WTC11 (cell line): ENCODE measurements at regions not wholly inside any gene's neighbourhood (a gene's known extent, or its start where the extent isn't known, plus 50 kb on each side); places are given as distances from the start of the nearest gene placed in this dataset.

Experiments
- ATAC-seq: fragments of 200-7000 bp; cut with Tn5 transposase; 2 replicates; pipeline ENCODE4 v1.10.0; 2021; ENCODE audit warnings: mild to moderate bottlenecking, moderate library complexity
- CTCF ChIA-PET: fragments of 300-600 bp; sonication (Branson Sonifier 250); formaldehyde crosslinking; loops from one replicate; lab custom pipeline; 2021; ENCODE audit warnings: antibody characterized with exemption; lab: Charles Lee
- POLR2A ChIA-PET: fragments of 350-600 bp; sonication (Branson Sonifier 250); formaldehyde crosslinking; loops from one replicate; lab custom pipeline; 2021; ENCODE audit warnings: antibody characterized with exemption; lab: Charles Lee
- DNase-seq: peaks from one replicate; pipeline ENCODE4 v3.0.0; 2021; ENCODE audit warnings: low spot score
- H3K27ac Mint-ChIP-seq: 2 replicates; pipeline ENCODE4 v1.8.0; 2021; ENCODE audit warnings: mixed read lengths
- H3K27me3 Mint-ChIP-seq: 2 replicates; pipeline ENCODE4 v1.8.0; 2021; ENCODE audit warnings: low read depth, mild to moderate bottlenecking, moderate library complexity, mixed read lengths
- H3K36me3 Mint-ChIP-seq: 2 replicates; pipeline ENCODE4 v1.8.0; 2021; ENCODE audit warnings: mixed read lengths
- H3K4me1 Mint-ChIP-seq: 2 replicates; pipeline ENCODE4 v1.8.0; 2022; ENCODE audit warnings: mixed read lengths
- H3K4me3 Mint-ChIP-seq: 2 replicates; pipeline ENCODE4 v1.8.0; 2021; ENCODE audit warnings: mild to moderate bottlenecking, moderate library complexity, mixed read lengths
- H3K9me3 Mint-ChIP-seq: 2 replicates; pipeline ENCODE4 v1.8.0; 2021; ENCODE audit warnings: mixed read lengths
- AFF4 ChIP-seq: sonication (generic); formaldehyde crosslinking; IDR thresholded peaks from 2 replicates; pipeline ENCODE4 v1.8.1; 2023; ENCODE audit warnings: mild to moderate bottlenecking, missing genetic modification reagents, borderline replicate concordance
- AR ChIP-seq: fragments of 250-450 bp; sonication (Bioruptor Pico); IDR thresholded peaks from 2 replicates; pipeline ENCODE4 v1.9.0; 2021; ENCODE audit warnings: mild to moderate bottlenecking
- ATF2 ChIP-seq: sonication (generic); formaldehyde crosslinking; IDR thresholded peaks from 2 replicates; pipeline ENCODE4 v1.8.1; 2022; ENCODE audit warnings: low read depth, missing genetic modification reagents, borderline replicate concordance
- CREB1 ChIP-seq: sonication (generic); formaldehyde crosslinking; IDR thresholded peaks from 2 replicates; pipeline ENCODE4 v1.8.0; 2023; ENCODE audit warnings: mild to moderate bottlenecking, missing genetic modification reagents
- E2F4 ChIP-seq: sonication (generic); formaldehyde crosslinking; IDR thresholded peaks from 2 replicates; pipeline ENCODE4 v1.8.1; 2022; ENCODE audit warnings: low read depth, mild to moderate bottlenecking, moderate library complexity, missing genetic modification reagents, borderline replicate concordance
- E2F5 ChIP-seq: sonication (generic); formaldehyde crosslinking; IDR thresholded peaks from 2 replicates; pipeline ENCODE4 v1.8.1; 2022; ENCODE audit warnings: mild to moderate bottlenecking, moderate library complexity, missing genetic modification reagents
- EMX1 ChIP-seq: fragments of 250-450 bp; sonication (Bioruptor Pico); IDR thresholded peaks from 2 replicates; pipeline ENCODE4 v1.8.0; 2021; ENCODE audit warnings: mild to moderate bottlenecking
- FOXJ3 ChIP-seq: sonication (generic); formaldehyde crosslinking; IDR thresholded peaks from 2 replicates; pipeline ENCODE4 v1.9.0; 2021; ENCODE audit warnings: missing genetic modification reagents, mild to moderate bottlenecking, borderline replicate concordance
- FOXK1 ChIP-seq: sonication (generic); formaldehyde crosslinking; IDR thresholded peaks from 2 replicates; pipeline ENCODE4 v1.8.0; 2022; ENCODE audit warnings: mild to moderate bottlenecking, moderate library complexity, missing genetic modification reagents
- GABPB1 ChIP-seq: sonication (generic); formaldehyde crosslinking; IDR thresholded peaks from 2 replicates; pipeline ENCODE4 v1.8.1; 2023; ENCODE audit warnings: mild to moderate bottlenecking, missing genetic modification reagents
- NFATC4 ChIP-seq: fragments of 250-450 bp; sonication (Bioruptor Pico); IDR thresholded peaks from 2 replicates; pipeline ENCODE4 v1.9.0; 2021; ENCODE audit warnings: mild to moderate bottlenecking
- NFE2L1 ChIP-seq: sonication (generic); formaldehyde crosslinking; IDR thresholded peaks from 2 replicates; pipeline ENCODE4 v1.8.1; 2023; ENCODE audit warnings: missing genetic modification reagents
- NR3C1 ChIP-seq: sonication (generic); formaldehyde crosslinking; conservative IDR thresholded peaks from 2 replicates; pipeline ENCODE4 v1.8.1; 2023; ENCODE audit warnings: low read depth, mild to moderate bottlenecking, missing genetic modification reagents
- PRRX2 ChIP-seq: fragments of 250-450 bp; sonication (Bioruptor Pico); IDR thresholded peaks from 2 replicates; pipeline ENCODE4 v1.8.0; 2021; ENCODE audit warnings: mild to moderate bottlenecking
- RORB ChIP-seq: fragments of 250-450 bp; sonication (Bioruptor Pico); IDR thresholded peaks from 2 replicates; pipeline ENCODE4 v1.9.0; 2021; ENCODE audit warnings: mild to moderate bottlenecking
- USF1 ChIP-seq: sonication (generic); formaldehyde crosslinking; IDR thresholded peaks from 2 replicates; pipeline ENCODE4 v1.8.0; 2022; ENCODE audit warnings: mild to moderate bottlenecking, missing genetic modification reagents
- ZMAT4 ChIP-seq: fragments of 250-450 bp; sonication (Bioruptor Pico); IDR thresholded peaks from 2 replicates; pipeline ENCODE4 v1.9.0; 2021; ENCODE audit warnings: mild to moderate bottlenecking
- ZNF219 ChIP-seq: sonication (generic); formaldehyde crosslinking; IDR thresholded peaks from 2 replicates; pipeline ENCODE4 v1.8.0; 2023; ENCODE audit warnings: missing genetic modification reagents, mild to moderate bottlenecking, borderline replicate concordance
- ZNF423 ChIP-seq: fragments of 250-450 bp; sonication (Bioruptor Pico); IDR thresholded peaks from 2 replicates; pipeline ENCODE4 v2.1.2; 2022; ENCODE audit warnings: mild to moderate bottlenecking, moderate library complexity
- ZNF425 ChIP-seq: fragments of 250-450 bp; sonication (Bioruptor Pico); conservative IDR thresholded peaks from 2 replicates; pipeline ENCODE4 v1.9.0; 2021; ENCODE audit warnings: mild to moderate bottlenecking

GRCh38 chr20:61185841-61186601 is 66.0 kb upstream of the CDH4 start (continued):
- no peak for TF ChIP-seq AR
- no peak for TF ChIP-seq CREB1 (CRISPR knock-in tag)
- no peak for TF ChIP-seq GABPB1 (CRISPR knock-in tag)
- TF ChIP-seq ATF2: no peak
- no peak for TF ChIP-seq EMX1
- no peak for TF ChIP-seq ZMAT4 (CRISPR knock-in tag)
- TF ChIP-seq AFF4 (CRISPR knock-in tag): no peak
- TF ChIP-seq ZNF219 (CRISPR knock-in tag): no peak
- no peak for TF ChIP-seq ZNF423 (CRISPR knock-in tag)

- H3K4me3 Mint-ChIP-seq: no peak overlapping the region
These were observed 65.1 kb upstream of the CDH4 start for GRCh38 chr20:61186771-61187472.

GRCh38 chr20:61189534-61189933 is 62.5 kb upstream of the CDH4 start:
- POLR2A ChIA-PET: interaction anchor here (0.5 kb wide), 1 partner anchor 8 kb away, joined by 3 read pairs; no protein-coding TSS in a partner anchor
- H3K9me3 Mint-ChIP-seq: peaks cover 16% of the 10 kb centered on the region
- peaks cover 49% of the 10 kb centered on the region for H3K27me3 Mint-ChIP-seq
- no peak overlapping the region for H3K27ac Mint-ChIP-seq
- CTCF ChIA-PET: interaction anchor here (0.6 to 1.2 kb wide), 2 partner anchors 46 to 68 kb away, joined by 3 read pairs; no protein-coding TSS in a partner anchor
- peaks cover 10% of the 10 kb centered on the region for H3K36me3 Mint-ChIP-seq
- ATAC-seq (no peak), DNase-seq (no peak)
- H3K4me1 Mint-ChIP-seq: peaks cover 6% of the 10 kb centered on the region
- H3K4me3 Mint-ChIP-seq: no peak overlapping the region
- TF ChIP-seq E2F4 (CRISPR knock-in tag) (no peak), FOXJ3 (CRISPR knock-in tag) (no peak), ZNF425 (CRISPR knock-in tag) (no peak), E2F5 (CRISPR knock-in tag) (no peak), NR3C1 (no peak), NFE2L1 (no peak), USF1 (no peak)

More at GRCh38 chr20:61186771-61187472, 65.1 kb upstream of the CDH4 start:
- H3K9me3 Mint-ChIP-seq: 0 out of 2 replicates have a peak, but pooled peaks cover 5% of the 10 kb centered on the region
- CTCF ChIA-PET: interaction anchor here (1.0 kb wide), 1 partner anchor 468 kb away, joined by 3 read pairs; no protein-coding TSS in a partner anchor
- H3K36me3 Mint-ChIP-seq: no peaks in the 10 kb centered on the region
- no peak for DNase-seq
- TF ChIP-seq FOXK1 (CRISPR knock-in tag): no peak
- no peak for TF ChIP-seq NFATC4 (CRISPR knock-in tag)
- no peak for TF ChIP-seq RORB
- TF ChIP-seq PRRX2 (CRISPR knock-in tag): no peak
- peaks cover 57% of the 10 kb centered on the region for H3K27me3 Mint-ChIP-seq
- H3K27ac Mint-ChIP-seq: no peak overlapping the region
- no peaks in the 10 kb centered on the region; the same call in none of the 2 replicates for H3K4me1 Mint-ChIP-seq
- no peak for ATAC-seq
- POLR2A ChIA-PET: no interaction called here
